ENCODE measurements at regions not wholly inside any gene's neighbourhood (a gene's known extent, or its start where the extent isn't known, plus 50 kb on each side); places are given as distances from the start of the nearest gene placed in this dataset.

- no peak for DNase-seq (ENCODE audit: low read depth, low spot score)
- Histone ChIP-seq H3K9ac (ENCODE audit: insufficient read length, low read depth) (no peak overlapping the region), H3K9me3 (ENCODE audit: insufficient read depth, low read length) (no peaks in the 10 kb centered on the region), H3K4me1 (ENCODE audit: insufficient read depth, insufficient read length) (no peaks in the 10 kb centered on the region), H3K4me3 (ENCODE audit: insufficient read length, low read depth) (no peak overlapping the region), H3K27me3 (ENCODE audit: insufficient read depth, insufficient read length) (no peaks in the 10 kb centered on the region), H3K36me3 (ENCODE audit: insufficient read depth, insufficient read length, low read length) (no peaks in the 10 kb centered on the region)
- no peak for TF ChIP-seq YY1 (IDR thresholded peaks at IDR 0.05; ENCODE audit: insufficient read depth, insufficient read length)
- TF ChIP-seq ZNF274 (IDR thresholded peaks at IDR 0.05; ENCODE audit: low read depth, low read length) = no peak
- TF ChIP-seq SUZ12 (IDR thresholded peaks at IDR 0.05; ENCODE audit: extremely low read depth, insufficient read depth, insufficient read length) = no peak
Measured at GRCh38 chr16:54370278-54371040, 83.9 kb upstream of the IRX3 start.

- H3K4me1 ChIP-seq (ENCODE audit: insufficient read depth, insufficient read length) = no peaks in the 10 kb centered on the region
- TF ChIP-seq SUZ12 (IDR thresholded peaks at IDR 0.05; ENCODE audit: extremely low read depth, insufficient read depth, insufficient read length) (no peak), YY1 (IDR thresholded peaks at IDR 0.05; ENCODE audit: insufficient read depth, insufficient read length) (no peak), ZNF274 (IDR thresholded peaks at IDR 0.05; ENCODE audit: low read depth, low read length) (no peak)
- H3K9me3 ChIP-seq (ENCODE audit: insufficient read depth, low read length) = no peaks in the 10 kb centered on the region
- no peak overlapping the region for H3K4me3 ChIP-seq (ENCODE audit: insufficient read length, low read depth)
- no peaks in the 10 kb centered on the region for H3K36me3 ChIP-seq (ENCODE audit: insufficient read depth, insufficient read length, low read length)
- no peak overlapping the region for H3K9ac ChIP-seq (ENCODE audit: insufficient read length, low read depth)
- no peak for DNase-seq (ENCODE audit: low read depth, low spot score)
- H3K27me3 ChIP-seq (ENCODE audit: insufficient read depth, insufficient read length) = no peaks in the 10 kb centered on the region
Measured at GRCh38 chr16:54369861-54370260, 83.3 kb upstream of the IRX3 start.

GRCh38 chr16:54366943-54367342, 80.4 kb upstream of the IRX3 start:
- Histone ChIP-seq H3K9ac (ENCODE audit: insufficient read length, low read depth) (no peak overlapping the region), H3K9me3 (ENCODE audit: insufficient read depth, low read length) (no peaks in the 10 kb centered on the region), H3K36me3 (ENCODE audit: insufficient read depth, insufficient read length, low read length) (no peaks in the 10 kb centered on the region), H3K27me3 (ENCODE audit: insufficient read depth, insufficient read length) (peaks cover 2% of the 10 kb centered on the region), H3K4me1 (ENCODE audit: insufficient read depth, insufficient read length) (no peaks in the 10 kb centered on the region), H3K4me3 (ENCODE audit: insufficient read length, low read depth) (no peak overlapping the region)
- no peak for TF ChIP-seq SUZ12 (IDR thresholded peaks at IDR 0.05; ENCODE audit: extremely low read depth, insufficient read depth, insufficient read length)
- TF ChIP-seq YY1 (IDR thresholded peaks at IDR 0.05; ENCODE audit: insufficient read depth, insufficient read length) = no peak
- no peak for TF ChIP-seq ZNF274 (IDR thresholded peaks at IDR 0.05; ENCODE audit: low read depth, low read length)
- DNase-seq (ENCODE audit: low read depth, low spot score) = no peak

- no peak overlapping the region for H3K9ac ChIP-seq (ENCODE audit: insufficient read length, low read depth)
- H3K9me3 ChIP-seq (ENCODE audit: insufficient read depth, low read length) = no peaks in the 10 kb centered on the region
- H3K27me3 ChIP-seq (ENCODE audit: insufficient read depth, insufficient read length) = peaks cover 2% of the 10 kb centered on the region
- DNase-seq (ENCODE audit: low read depth, low spot score) = no peak
- no peak overlapping the region for H3K4me3 ChIP-seq (ENCODE audit: insufficient read length, low read depth)
- TF ChIP-seq ZNF274 (IDR thresholded peaks at IDR 0.05; ENCODE audit: low read depth, low read length) (no peak), SUZ12 (IDR thresholded peaks at IDR 0.05; ENCODE audit: extremely low read depth, insufficient read depth, insufficient read length) (no peak), YY1 (IDR thresholded peaks at IDR 0.05; ENCODE audit: insufficient read depth, insufficient read length) (no peak)
- no peaks in the 10 kb centered on the region for H3K36me3 ChIP-seq (ENCODE audit: insufficient read depth, insufficient read length, low read length)
- no peaks in the 10 kb centered on the region for H3K4me1 ChIP-seq (ENCODE audit: insufficient read depth, insufficient read length)
Measured at GRCh38 chr16:54365990-54366634, 79.5 kb upstream of the IRX3 start.

GRCh38 chr16:54363766-54364165, 77.2 kb upstream of the IRX3 start:
- TF ChIP-seq YY1 (IDR thresholded peaks at IDR 0.05; ENCODE audit: insufficient read depth, insufficient read length) (no peak), ZNF274 (IDR thresholded peaks at IDR 0.05; ENCODE audit: low read depth, low read length) (no peak)
- Histone ChIP-seq H3K4me3 (ENCODE audit: insufficient read length, low read depth) (no peak overlapping the region), H3K36me3 (ENCODE audit: insufficient read depth, insufficient read length, low read length) (no peaks in the 10 kb centered on the region), H3K27me3 (ENCODE audit: insufficient read depth, insufficient read length) (peaks cover 2% of the 10 kb centered on the region), H3K9ac (ENCODE audit: insufficient read length, low read depth) (no peak overlapping the region), H3K4me1 (ENCODE audit: insufficient read depth, insufficient read length) (peaks cover 4% of the 10 kb centered on the region), H3K9me3 (ENCODE audit: insufficient read depth, low read length) (no peaks in the 10 kb centered on the region)
- DNase-seq (ENCODE audit: low read depth, low spot score) = no peak

- TF ChIP-seq ZNF274 (IDR thresholded peaks at IDR 0.05; ENCODE audit: low read depth, low read length) (no peak), SUZ12 (IDR thresholded peaks at IDR 0.05; ENCODE audit: extremely low read depth, insufficient read depth, insufficient read length) (no peak), YY1 (IDR thresholded peaks at IDR 0.05; ENCODE audit: insufficient read depth, insufficient read length) (no peak)
- H3K27me3 ChIP-seq (ENCODE audit: insufficient read depth, insufficient read length) = peaks cover 2% of the 10 kb centered on the region
- no peaks in the 10 kb centered on the region for H3K9me3 ChIP-seq (ENCODE audit: insufficient read depth, low read length)
- no peak for DNase-seq (ENCODE audit: low read depth, low spot score)
- no peak overlapping the region for H3K9ac ChIP-seq (ENCODE audit: insufficient read length, low read depth)
- H3K4me3 ChIP-seq (ENCODE audit: insufficient read length, low read depth) = no peak overlapping the region
- H3K4me1 ChIP-seq (ENCODE audit: insufficient read depth, insufficient read length) = peaks cover 5% of the 10 kb centered on the region
- H3K36me3 ChIP-seq (ENCODE audit: insufficient read depth, insufficient read length, low read length) = no peaks in the 10 kb centered on the region
Measured at GRCh38 chr16:54362591-54363206, 76.1 kb upstream of the IRX3 start.

GRCh38 chr16:54361246-54361645, 74.7 kb upstream of the IRX3 start:
- DNase-seq (ENCODE audit: low read depth, low spot score) = no peak
- TF ChIP-seq SUZ12 (IDR thresholded peaks at IDR 0.05; ENCODE audit: extremely low read depth, insufficient read depth, insufficient read length) = no peak
- TF ChIP-seq ZNF274 (IDR thresholded peaks at IDR 0.05; ENCODE audit: low read depth, low read length) = no peak
- no peak for TF ChIP-seq YY1 (IDR thresholded peaks at IDR 0.05; ENCODE audit: insufficient read depth, insufficient read length)
- H3K36me3 ChIP-seq (ENCODE audit: insufficient read depth, insufficient read length, low read length) = no peaks in the 10 kb centered on the region

More at GRCh38 chr16:54361246-54361645, 74.7 kb upstream of the IRX3 start:
- peaks cover 5% of the 10 kb centered on the region for H3K4me1 ChIP-seq (ENCODE audit: insufficient read depth, insufficient read length)
- H3K4me3 ChIP-seq (ENCODE audit: insufficient read length, low read depth) = no peak overlapping the region
- peaks cover 6% of the 10 kb centered on the region for H3K27me3 ChIP-seq (ENCODE audit: insufficient read depth, insufficient read length)
- no peak overlapping the region for H3K9ac ChIP-seq (ENCODE audit: insufficient read length, low read depth)
- H3K9me3 ChIP-seq (ENCODE audit: insufficient read depth, low read length) = peaks cover 3% of the 10 kb centered on the region; the same call in 1 of the 2 replicates

Measured in NT2/D1 (cell line).